MG63 (cell line): ENCODE measurements at regions not wholly inside any gene's neighbourhood (a gene's known extent, or its start where the extent isn't known, plus 50 kb on each side); places are given as distances from the start of the nearest gene placed in this dataset.

Source experiments
- DNase-seq: peaks from one replicate; pipeline ENCODE4 v3.0.0-alpha.2; 2020
- H3K27me3 ChIP-seq: fragments of 250-450 bp; sonication (Bioruptor Pico); 2 replicates; pipeline ENCODE4 v1.5.1; 2020; ENCODE audit warnings: mild to moderate bottlenecking, moderate library complexity
- H3K36me3 ChIP-seq: fragments of 250-450 bp; sonication (Bioruptor Pico); 2 replicates; pipeline ENCODE4 v1.5.1; 2020; ENCODE audit warnings: mild to moderate bottlenecking, moderate library complexity
- H3K4me3 ChIP-seq: fragments of 250-450 bp; sonication (Bioruptor Pico); 2 replicates; pipeline ENCODE4 v1.5.1; 2020; ENCODE audit warnings: mild to moderate bottlenecking, moderate library complexity
- H3K9me3 ChIP-seq: fragments of 250-450 bp; sonication (Bioruptor Pico); 2 replicates; pipeline ENCODE4 v1.5.1; 2020; ENCODE audit warnings: mild to moderate bottlenecking, moderate library complexity

- no peaks in the 10 kb centered on the region for H3K36me3 ChIP-seq
- peaks cover 3% of the 10 kb centered on the region; the same call in 1 of the 2 replicates for H3K27me3 ChIP-seq
- no peak for DNase-seq
- H3K4me3 ChIP-seq: no peak overlapping the region
- peaks cover 3% of the 10 kb centered on the region; the same call in 1 of the 2 replicates for H3K9me3 ChIP-seq
Observed at GRCh38 chr5:174247301-174247700, 201.8 kb downstream of the NSG2 start.

- H3K27me3 ChIP-seq: peaks cover 3% of the 10 kb centered on the region; the same call in 1 of the 2 replicates
- no peaks in the 10 kb centered on the region for H3K9me3 ChIP-seq
- no peak for DNase-seq
- no peak overlapping the region for H3K4me3 ChIP-seq
- H3K36me3 ChIP-seq: no peaks in the 10 kb centered on the region
Observed at GRCh38 chr5:174251305-174252000, 205.9 kb downstream of the NSG2 start.

GRCh38 chr5:174252121-174252520, 206.6 kb downstream of the NSG2 start:
- Histone ChIP-seq H3K36me3 (no peaks in the 10 kb centered on the region), H3K4me3 (no peak overlapping the region), H3K27me3 (peaks cover 5% of the 10 kb centered on the region; the same call in 1 of the 2 replicates), H3K9me3 (no peaks in the 10 kb centered on the region)
- no peak for DNase-seq

- no peak overlapping the region for H3K4me3 ChIP-seq
- no peaks in the 10 kb centered on the region for H3K36me3 ChIP-seq
- no peaks in the 10 kb centered on the region for H3K9me3 ChIP-seq
- no peak for DNase-seq
- H3K27me3 ChIP-seq: peaks cover 12% of the 10 kb centered on the region
Observed at GRCh38 chr5:174259696-174260420, 214.4 kb downstream of the NSG2 start.

GRCh38 chr5:174271316-174271715, 225.8 kb downstream of the NSG2 start:
- no peak for DNase-seq
- Histone ChIP-seq H3K4me3 (no peak overlapping the region), H3K27me3 (peaks cover 18% of the 10 kb centered on the region; the same call in 1 of the 2 replicates), H3K9me3 (0 out of 2 replicates have a peak, but pooled peaks cover 2% of the 10 kb centered on the region), H3K36me3 (no peaks in the 10 kb centered on the region)

- Histone ChIP-seq H3K36me3 (no peaks in the 10 kb centered on the region), H3K9me3 (0 out of 2 replicates have a peak, but pooled peaks cover 2% of the 10 kb centered on the region), H3K4me3 (no peak overlapping the region), H3K27me3 (peaks cover 14% of the 10 kb centered on the region; the same call in 1 of the 2 replicates)
- DNase-seq: no peak
Observed at GRCh38 chr5:174272671-174273070, 227.2 kb downstream of the NSG2 start.

GRCh38 chr5:174273325-174273724, 227.8 kb downstream of the NSG2 start:
- Histone ChIP-seq H3K36me3 (no peaks in the 10 kb centered on the region), H3K27me3 (peaks cover 10% of the 10 kb centered on the region; the same call in 1 of the 2 replicates), H3K4me3 (no peak overlapping the region), H3K9me3 (no peaks in the 10 kb centered on the region)
- DNase-seq: no peak

- Histone ChIP-seq H3K36me3 (no peaks in the 10 kb centered on the region), H3K9me3 (no peaks in the 10 kb centered on the region)
- DNase-seq: no peak
Observed at GRCh38 chr5:174275959-174276358, 230.5 kb downstream of the NSG2 start.

GRCh38 chr5:174281089-174281760, 235.7 kb downstream of the NSG2 start:
- no peak overlapping the region for H3K4me3 ChIP-seq
- DNase-seq: no peak
- H3K27me3 ChIP-seq: peaks cover 29% of the 10 kb centered on the region
- no peaks in the 10 kb centered on the region for H3K36me3 ChIP-seq
- no peaks in the 10 kb centered on the region; the same call in 1 of the 2 replicates for H3K9me3 ChIP-seq

More at GRCh38 chr5:174275959-174276358, 230.5 kb downstream of the NSG2 start:
- H3K4me3 ChIP-seq: no peak overlapping the region
- H3K27me3 ChIP-seq: peaks cover 8% of the 10 kb centered on the region

GRCh38 chr5:174281855-174282254, 236.3 kb downstream of the NSG2 start:
- H3K36me3 ChIP-seq: no peaks in the 10 kb centered on the region
- H3K9me3 ChIP-seq: no peaks in the 10 kb centered on the region; the same call in 1 of the 2 replicates
- peaks cover 32% of the 10 kb centered on the region for H3K27me3 ChIP-seq
- H3K4me3 ChIP-seq: no peak overlapping the region
- no peak for DNase-seq

GRCh38 chr5:174282391-174282790, 236.9 kb downstream of the NSG2 start:
- Histone ChIP-seq H3K4me3 (no peak overlapping the region), H3K36me3 (no peaks in the 10 kb centered on the region)
- no peak for DNase-seq

GRCh38 chr5:174283211-174284005, 237.9 kb downstream of the NSG2 start:
- H3K4me3 ChIP-seq: no peak overlapping the region
- peaks cover 37% of the 10 kb centered on the region for H3K27me3 ChIP-seq
- DNase-seq: no peak
- H3K9me3 ChIP-seq: no peaks in the 10 kb centered on the region; the same call in 1 of the 2 replicates
- H3K36me3 ChIP-seq: no peaks in the 10 kb centered on the region

More at GRCh38 chr5:174282391-174282790, 236.9 kb downstream of the NSG2 start:
- Histone ChIP-seq H3K9me3 (no peaks in the 10 kb centered on the region; the same call in 1 of the 2 replicates), H3K27me3 (peaks cover 36% of the 10 kb centered on the region)

GRCh38 chr5:174284873-174285272, 239.4 kb downstream of the NSG2 start:
- H3K9me3 ChIP-seq: peaks cover under 1% of the 10 kb centered on the region; the same call in 1 of the 2 replicates
- H3K4me3 ChIP-seq: no peak overlapping the region
- no peaks in the 10 kb centered on the region for H3K36me3 ChIP-seq
- DNase-seq: no peak
- peaks cover 37% of the 10 kb centered on the region for H3K27me3 ChIP-seq

GRCh38 chr5:174287761-174288160, 242.3 kb downstream of the NSG2 start:
- Histone ChIP-seq H3K27me3 (peaks cover 38% of the 10 kb centered on the region), H3K36me3 (no peaks in the 10 kb centered on the region), H3K9me3 (peaks cover 6% of the 10 kb centered on the region; the same call in 1 of the 2 replicates), H3K4me3 (no peak overlapping the region)
- DNase-seq: no peak

- DNase-seq: no peak
- H3K9me3 ChIP-seq: peaks cover 6% of the 10 kb centered on the region; the same call in 1 of the 2 replicates
- no peaks in the 10 kb centered on the region for H3K36me3 ChIP-seq
- H3K27me3 ChIP-seq: peaks cover 38% of the 10 kb centered on the region
- H3K4me3 ChIP-seq: no peak overlapping the region
Observed at GRCh38 chr5:174288439-174288838, 242.9 kb downstream of the NSG2 start.

GRCh38 chr5:174291162-174291561, 245.7 kb downstream of the NSG2 start:
- no peak overlapping the region for H3K4me3 ChIP-seq
- H3K36me3 ChIP-seq: no peaks in the 10 kb centered on the region
- no peak for DNase-seq
- peaks cover 6% of the 10 kb centered on the region; the same call in 1 of the 2 replicates for H3K9me3 ChIP-seq
- peaks cover 18% of the 10 kb centered on the region for H3K27me3 ChIP-seq
